MCF 10A (cell line): ENCODE measurements at regions not wholly inside any gene's neighbourhood (a gene's known extent, or its start where the extent isn't known, plus 50 kb on each side); places are given as distances from the start of the nearest gene placed in this dataset.

ENCODE experiments used
- BruUV-seq: library from RNA; stranded (reverse); fragments of 400-500 nt; replicated peaks from 2 replicates; lab custom pipeline; 2021; lab: Mats Ljungman, UMichigan
- CTCF ChIA-PET: fragments of 300-600 bp; sonication (Branson Sonifier 250); formaldehyde crosslinking; extraction: SDS; loops from one replicate; lab custom pipeline; 2021; ENCODE audit warnings: antibody characterized with exemption, inconsistent platforms; lab: Yijun Ruan, JAX
- POLR2A ChIA-PET: fragments of 300-600, 350-650 bp; sonication (Branson Sonifier 250); formaldehyde crosslinking; extraction: SDS; loops from one replicate; lab custom pipeline; 2020; ENCODE audit warnings: antibody characterized with exemption, inconsistent platforms; lab: Yijun Ruan, JAX
- DNase-seq: peaks from one replicate; pipeline ENCODE4 v3.0.0-alpha.2; 2018; ENCODE audit not compliant: unreplicated experiment
- H3K27ac Mint-ChIP-seq: one replicate; pipeline ENCODE4 v1.8.0; 2022; ENCODE audit warnings: mild to moderate bottlenecking, low read depth, mixed read lengths; ENCODE audit not compliant: unreplicated experiment
- H3K27me3 Mint-ChIP-seq: one replicate; pipeline ENCODE4 v1.8.0; 2022; ENCODE audit warnings: mixed read lengths; ENCODE audit not compliant: insufficient read depth, unreplicated experiment
- H3K36me3 Mint-ChIP-seq: one replicate; pipeline ENCODE4 v1.8.0; 2022; ENCODE audit warnings: mild to moderate bottlenecking, moderate library complexity, mixed read lengths; ENCODE audit not compliant: insufficient read depth, unreplicated experiment
- H3K4me1 Mint-ChIP-seq: one replicate; pipeline ENCODE4 v1.8.0; 2022; ENCODE audit warnings: mixed read lengths; ENCODE audit not compliant: insufficient read depth, unreplicated experiment
- H3K4me3 Mint-ChIP-seq: one replicate; pipeline ENCODE4 v1.8.0; 2022; ENCODE audit warnings: mild to moderate bottlenecking, moderate library complexity, mixed read lengths; ENCODE audit not compliant: unreplicated experiment
- H3K9me3 Mint-ChIP-seq: one replicate; pipeline ENCODE4 v1.8.0; 2022; ENCODE audit warnings: mixed read lengths; ENCODE audit not compliant: unreplicated experiment
- intact Hi-C: fragments of 100-400 bp; cut with micrococcal nuclease; formaldehyde crosslinking; loops from 2 replicates; pipeline ENCODE4 v1.14.1; 2022
- TF ChIP-seq, protein P1 (sequence below): fragments of 200-600 bp; IDR thresholded peaks from one replicate; pipeline ENCODE4 v1.8.0; 2022; ENCODE audit warnings: antibody characterized with exemption, mild to moderate bottlenecking; ENCODE audit not compliant: unreplicated experiment

DNA sequence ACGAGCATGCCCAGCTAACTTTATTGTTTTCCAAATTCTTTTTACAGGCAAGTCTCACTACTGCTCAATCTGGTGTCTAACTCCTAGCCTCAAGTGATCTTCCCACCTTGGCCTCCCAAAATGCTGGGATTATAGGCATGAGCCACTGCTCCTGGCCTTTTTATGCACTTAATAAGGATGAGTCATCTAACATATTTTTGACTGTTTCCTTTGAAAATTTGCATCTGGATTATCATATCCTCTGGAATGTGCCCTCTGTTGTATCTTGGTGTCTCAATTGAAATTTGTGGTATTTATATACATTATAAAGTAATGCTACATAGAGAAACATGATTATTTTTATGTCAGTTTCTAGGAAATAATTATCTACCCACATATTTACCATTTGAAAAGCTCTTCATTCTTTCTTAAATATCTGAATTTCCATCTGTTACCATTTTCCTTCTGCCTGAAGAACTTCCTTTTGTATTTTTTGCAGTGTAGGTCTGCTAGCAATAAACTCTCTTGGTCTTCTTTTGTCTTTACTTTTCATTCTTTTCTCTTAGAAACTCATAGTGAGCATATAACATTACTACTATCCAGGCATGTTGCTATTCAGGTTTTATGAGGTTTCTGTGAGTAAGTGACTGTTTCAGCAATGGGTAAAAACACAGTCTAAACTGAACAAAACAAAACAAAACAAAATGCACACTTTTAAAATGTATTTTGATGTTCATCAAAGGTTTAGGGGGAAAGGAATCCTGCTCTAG, 52.8 kb upstream of the CNOT2 start:
- H3K27ac Mint-ChIP-seq = no peak overlapping the region
- intact Hi-C loops = no loop called here
- peaks cover 7% of the 10 kb centered on the region for H3K4me1 Mint-ChIP-seq
- H3K36me3 Mint-ChIP-seq = no peaks in the 10 kb centered on the region
- no TSS peak for BruUV-seq
- no peaks in the 10 kb centered on the region for H3K27me3 Mint-ChIP-seq
- TF ChIP-seq, protein P1, sequence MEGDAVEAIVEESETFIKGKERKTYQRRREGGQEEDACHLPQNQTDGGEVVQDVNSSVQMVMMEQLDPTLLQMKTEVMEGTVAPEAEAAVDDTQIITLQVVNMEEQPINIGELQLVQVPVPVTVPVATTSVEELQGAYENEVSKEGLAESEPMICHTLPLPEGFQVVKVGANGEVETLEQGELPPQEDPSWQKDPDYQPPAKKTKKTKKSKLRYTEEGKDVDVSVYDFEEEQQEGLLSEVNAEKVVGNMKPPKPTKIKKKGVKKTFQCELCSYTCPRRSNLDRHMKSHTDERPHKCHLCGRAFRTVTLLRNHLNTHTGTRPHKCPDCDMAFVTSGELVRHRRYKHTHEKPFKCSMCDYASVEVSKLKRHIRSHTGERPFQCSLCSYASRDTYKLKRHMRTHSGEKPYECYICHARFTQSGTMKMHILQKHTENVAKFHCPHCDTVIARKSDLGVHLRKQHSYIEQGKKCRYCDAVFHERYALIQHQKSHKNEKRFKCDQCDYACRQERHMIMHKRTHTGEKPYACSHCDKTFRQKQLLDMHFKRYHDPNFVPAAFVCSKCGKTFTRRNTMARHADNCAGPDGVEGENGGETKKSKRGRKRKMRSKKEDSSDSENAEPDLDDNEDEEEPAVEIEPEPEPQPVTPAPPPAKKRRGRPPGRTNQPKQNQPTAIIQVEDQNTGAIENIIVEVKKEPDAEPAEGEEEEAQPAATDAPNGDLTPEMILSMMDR = no peak
- H3K4me3 Mint-ChIP-seq = no peak overlapping the region
- no peaks in the 10 kb centered on the region for H3K9me3 Mint-ChIP-seq
- no peak for DNase-seq
- POLR2A ChIA-PET = no interaction called here
- CTCF ChIA-PET = interaction anchor here (0.6 to 0.7 kb wide), 2 partner anchors 124 to 182 kb away, joined by 3 read pairs; no protein-coding TSS in a partner anchor
